ENCODE measurements at regions not wholly inside any gene's neighbourhood (a gene's known extent, or its start where the extent isn't known, plus 50 kb on each side); places are given as distances from the start of the nearest gene placed in this dataset.
A peak's percentile ranks its signal among the peaks of the same experiment; 100 is the strongest.

DNA sequence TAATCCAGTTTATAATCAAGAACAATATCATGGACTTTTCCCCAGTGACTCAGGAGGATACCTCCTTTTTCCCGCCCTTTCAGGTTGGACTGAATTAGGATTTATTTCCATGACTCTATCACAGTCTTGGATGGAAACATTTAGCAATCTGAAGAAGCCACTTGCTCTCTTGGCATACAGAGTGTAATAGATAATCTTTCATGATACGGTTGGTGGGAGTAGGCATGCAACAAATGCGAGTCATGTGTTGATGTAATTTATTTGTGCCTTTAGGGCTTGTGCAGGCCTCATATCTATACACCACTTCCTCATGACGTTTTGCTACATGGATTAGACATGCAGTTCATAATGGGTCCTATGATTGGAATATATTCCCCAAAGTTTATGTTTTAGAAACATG, 54.2 kb upstream of the MCTP2 start:
- DNase-seq (ENCODE audit: low read depth in 3 of 3, low spot score in 2 of 3), result no peak

DNA sequence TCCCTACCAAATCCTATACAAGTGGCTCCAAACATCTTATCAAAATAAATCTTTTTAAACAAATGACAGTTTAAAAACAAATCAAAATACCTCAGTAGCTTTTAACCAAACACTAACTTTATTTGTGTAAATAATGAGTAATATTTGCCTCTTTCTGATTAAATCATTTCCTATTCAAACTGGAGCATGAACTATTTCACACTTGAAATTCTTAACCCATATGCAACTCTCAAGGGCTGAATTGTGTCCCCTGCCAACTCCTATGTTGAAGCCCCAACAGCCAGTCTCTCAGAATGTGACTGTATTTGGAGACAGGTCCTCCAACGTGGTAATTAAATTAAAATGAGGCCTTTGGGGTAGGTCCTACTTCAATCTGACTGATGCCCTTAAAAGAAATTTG, 55.9 kb upstream of the MCTP2 start:
- DNase-seq (ENCODE audit: low read depth in 3 of 3, low spot score in 2 of 3), result no peak

DNA sequence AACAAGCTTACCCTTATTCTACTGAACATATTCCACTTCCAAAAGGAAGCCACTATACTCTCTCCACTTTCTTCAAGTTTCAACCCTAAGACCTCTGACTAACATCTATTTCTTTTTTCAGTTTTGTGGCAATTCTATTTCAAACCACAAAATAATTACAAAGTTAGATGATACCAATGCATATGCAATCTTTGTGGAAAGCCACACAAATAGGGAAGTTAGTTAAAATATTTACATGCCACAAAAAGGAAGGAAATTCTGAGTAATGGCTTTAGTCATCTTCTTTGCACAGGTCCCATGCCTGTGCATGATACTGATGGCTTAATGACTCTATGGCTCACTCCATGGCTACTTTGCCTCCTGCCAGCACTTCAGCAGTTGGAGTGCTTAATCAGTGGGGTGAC, 57.0 kb upstream of the MCTP2 start:
- no peak for DNase-seq (ENCODE audit: low read depth in 3 of 3, low spot score in 2 of 3)

DNA sequence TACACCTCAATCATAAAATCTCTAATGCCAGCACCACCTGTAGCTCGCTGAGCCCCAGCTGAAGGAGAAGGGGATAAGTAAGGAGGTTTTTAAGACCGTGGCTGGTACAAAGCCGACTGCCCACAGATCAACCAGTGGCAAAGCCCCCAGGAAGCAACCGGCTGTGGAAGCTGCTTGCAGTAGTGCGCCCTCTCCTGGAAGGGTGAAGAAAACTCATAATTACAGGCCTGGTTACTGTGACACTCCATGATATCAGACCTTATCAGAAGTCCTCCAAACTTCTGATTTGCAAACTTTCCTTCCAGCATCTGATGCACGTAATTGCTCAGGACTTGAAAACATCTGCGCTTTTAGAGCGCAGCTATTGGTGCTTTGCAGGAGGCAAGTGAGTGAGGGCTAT, 63.1 kb upstream of the MCTP2 start:
- no peak for DNase-seq (ENCODE audit: low read depth in 3 of 3, low spot score in 2 of 3)

DNA sequence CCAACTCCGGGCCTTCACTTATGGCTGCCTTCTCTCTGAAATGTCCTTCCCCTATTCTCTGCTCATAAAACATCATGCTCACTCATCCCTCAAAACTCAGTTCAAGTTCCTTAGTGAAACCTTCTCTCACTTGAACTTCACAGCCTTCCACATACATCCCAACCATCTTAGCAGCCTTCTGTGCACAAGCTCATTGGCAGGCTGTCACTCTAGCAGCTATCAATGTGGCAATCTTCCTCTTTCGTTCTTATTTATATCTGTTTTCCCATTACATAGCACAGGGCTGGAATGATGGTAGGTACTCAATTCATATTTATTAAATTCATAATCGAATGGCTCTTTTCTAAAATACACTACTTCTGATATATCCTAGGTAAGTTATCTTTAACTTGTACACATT, 66.4 kb upstream of the MCTP2 start:
- DNase-seq (ENCODE audit: low read depth in 3 of 3, low spot score in 2 of 3), result no peak

DNA sequence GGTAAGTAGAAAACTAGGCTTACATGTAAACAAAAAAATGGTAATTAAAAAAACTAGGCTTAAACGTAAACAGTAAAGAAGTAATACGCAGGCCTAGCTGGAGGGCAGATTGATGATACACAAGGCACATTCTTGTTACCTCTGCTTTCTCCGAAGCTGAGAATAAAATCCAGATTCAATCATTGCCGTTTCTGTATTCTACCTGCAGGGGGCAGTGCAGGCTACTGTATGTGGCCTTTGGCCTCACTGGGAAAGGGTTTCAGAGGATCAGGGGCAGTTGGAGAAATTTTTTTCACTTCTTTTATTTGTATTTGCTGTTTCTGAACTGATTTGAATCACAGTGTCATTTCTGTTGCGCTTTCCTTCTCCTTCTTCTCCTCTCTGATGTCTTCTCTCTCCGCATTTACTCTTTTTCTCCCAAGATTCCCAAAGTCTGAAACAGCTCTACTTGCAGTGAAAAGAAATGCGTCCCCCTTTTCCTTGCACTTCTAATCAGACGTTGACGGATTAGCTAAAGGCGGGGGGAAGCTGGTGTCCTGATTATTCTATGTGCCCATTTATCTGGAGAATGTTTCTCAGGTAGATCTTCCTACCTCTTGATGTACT, 67.1 kb upstream of the MCTP2 start:
- peak; percentile 23 to 51 (median 39) for DNase-seq (ENCODE audit: low read depth in 3 of 3, low spot score in 2 of 3)

DNA sequence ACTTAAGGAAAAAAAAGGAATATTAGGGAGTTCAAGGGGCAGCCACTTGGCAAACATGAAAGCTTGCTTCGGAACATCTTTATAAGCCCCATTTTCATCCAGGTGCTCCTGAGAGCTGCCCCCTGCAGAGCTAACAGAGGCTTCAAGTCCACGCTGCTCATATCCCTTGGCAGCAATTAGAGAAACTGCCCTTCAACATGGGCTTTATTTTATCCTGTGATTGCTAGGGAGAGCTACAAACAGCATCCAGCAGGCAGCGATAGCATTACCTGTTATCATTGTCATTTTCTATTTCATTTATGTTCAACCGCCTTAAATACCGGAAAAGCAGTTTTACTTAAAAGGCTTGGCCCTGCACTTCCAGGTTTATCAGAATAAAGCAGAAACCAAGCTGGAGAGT, 68.4 kb upstream of the MCTP2 start:
- no peak for DNase-seq (ENCODE audit: low read depth in 3 of 3, low spot score in 2 of 3)

DNA sequence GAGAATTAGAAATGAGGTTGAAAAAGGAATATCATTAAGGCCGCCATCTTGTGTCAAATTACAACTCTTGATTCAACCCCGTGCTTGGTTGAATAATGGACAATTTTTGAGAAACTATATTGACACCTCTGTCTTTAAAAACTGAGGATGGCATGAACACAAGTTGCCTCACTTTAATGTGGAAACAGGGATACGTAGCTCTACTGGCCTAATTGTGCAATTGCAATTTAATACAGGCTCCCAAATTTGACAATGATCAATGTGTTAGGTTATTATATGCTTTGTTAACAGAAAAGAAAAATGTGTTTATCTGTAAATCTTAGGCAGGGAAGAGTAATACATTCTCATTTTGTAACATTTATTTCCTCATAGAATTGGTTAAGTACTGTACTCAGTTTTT, 77.1 kb upstream of the MCTP2 start:
- DNase-seq (ENCODE audit: low read depth in 3 of 3, low spot score in 2 of 3), result no peak

DNA sequence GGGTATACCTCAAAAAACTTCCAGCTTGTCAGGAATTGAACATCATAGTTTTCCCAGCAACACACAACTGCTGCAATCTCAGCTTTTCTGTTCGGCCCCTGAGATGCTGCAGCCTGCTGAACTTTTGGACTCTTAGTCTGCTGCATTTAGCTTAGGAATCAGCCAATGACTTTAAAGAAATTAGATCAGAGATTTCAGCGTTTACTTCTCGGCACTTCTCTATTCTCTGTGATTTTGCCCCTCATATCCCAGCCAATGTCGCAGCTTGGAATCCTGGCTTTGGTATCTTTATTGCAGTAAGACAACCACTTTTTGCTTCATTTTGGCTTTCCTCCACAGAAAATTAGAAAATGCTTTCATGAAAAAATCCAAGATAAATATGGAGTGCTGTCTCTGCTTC, 86.3 kb upstream of the MCTP2 start:
- no peak for DNase-seq (ENCODE audit: low read depth in 3 of 3, low spot score in 2 of 3)

DNA sequence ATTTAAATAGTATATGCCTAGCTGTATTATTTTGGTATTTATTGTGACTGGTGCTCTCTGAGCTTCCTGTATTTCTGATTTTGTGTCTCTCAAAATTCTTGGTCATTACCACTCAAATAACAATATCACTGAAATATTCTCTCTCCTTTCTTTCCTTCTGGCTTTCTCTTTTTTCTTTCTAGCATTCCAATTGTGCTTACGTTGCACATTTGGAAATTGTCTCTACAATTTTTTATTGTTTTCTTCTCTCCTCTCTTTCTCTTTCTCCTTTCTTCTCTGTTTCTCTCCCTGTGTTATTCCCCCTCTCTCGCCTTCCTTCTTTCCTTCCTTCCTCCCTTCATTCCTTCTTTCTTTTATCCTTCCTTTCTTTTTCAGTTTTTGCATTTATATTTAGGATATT, 89.6 kb upstream of the MCTP2 start:
- no peak for DNase-seq (ENCODE audit: low read depth in 3 of 3, low spot score in 2 of 3)

DNA sequence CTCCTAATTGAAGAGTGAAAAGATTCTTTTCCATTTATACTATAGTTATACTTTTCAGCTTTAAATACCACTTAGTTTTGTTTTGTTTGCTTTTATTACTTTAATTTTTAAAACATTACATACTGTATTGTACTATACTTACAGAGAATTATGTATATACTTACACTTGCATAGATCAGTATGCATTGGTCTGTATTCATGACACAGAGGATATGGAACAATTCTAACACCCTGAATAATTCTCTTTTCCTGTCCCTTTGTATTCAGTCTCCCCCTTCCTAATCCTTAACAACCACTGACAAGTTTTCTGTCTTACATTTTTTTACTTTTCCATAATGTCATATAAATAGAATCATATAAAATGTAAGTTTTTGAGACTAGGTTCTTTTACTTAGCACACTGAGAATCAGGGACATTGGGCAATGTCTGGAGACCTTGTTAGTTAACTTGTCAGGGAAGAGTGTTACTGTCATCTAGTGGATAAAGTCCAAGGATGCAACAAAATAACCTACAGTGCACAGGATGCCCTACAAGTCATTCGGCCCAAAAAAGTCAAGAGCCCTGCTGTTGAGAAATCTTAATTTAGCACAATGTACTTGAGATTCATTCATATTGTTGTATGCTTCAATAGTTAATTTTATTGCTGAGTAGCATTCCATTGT, 95.7 kb upstream of the MCTP2 start:
- no peak for DNase-seq (ENCODE audit: low read depth in 3 of 3, low spot score in 2 of 3)

DNA sequence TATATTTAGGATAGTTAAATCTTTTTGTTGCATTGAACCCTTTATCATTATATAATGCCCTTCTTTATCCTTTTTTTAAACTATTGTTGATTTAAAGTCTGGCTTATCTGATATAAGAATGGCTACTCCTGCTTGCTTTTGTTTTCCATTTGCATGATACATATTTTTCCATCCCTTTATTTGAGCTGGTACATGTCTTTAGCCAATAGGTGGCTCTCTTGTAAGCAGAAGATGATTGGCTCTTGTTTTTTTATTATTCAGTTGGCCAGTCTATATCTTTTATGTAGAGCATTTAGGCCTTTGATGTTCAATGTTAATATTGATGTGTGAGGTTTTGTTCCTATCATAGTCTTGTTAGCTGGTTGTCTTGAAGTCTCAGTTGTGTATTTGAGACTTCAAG, 99.5 kb upstream of the MCTP2 start:
- no peak for DNase-seq (ENCODE audit: low read depth in 3 of 3, low spot score in 2 of 3)

DNA sequence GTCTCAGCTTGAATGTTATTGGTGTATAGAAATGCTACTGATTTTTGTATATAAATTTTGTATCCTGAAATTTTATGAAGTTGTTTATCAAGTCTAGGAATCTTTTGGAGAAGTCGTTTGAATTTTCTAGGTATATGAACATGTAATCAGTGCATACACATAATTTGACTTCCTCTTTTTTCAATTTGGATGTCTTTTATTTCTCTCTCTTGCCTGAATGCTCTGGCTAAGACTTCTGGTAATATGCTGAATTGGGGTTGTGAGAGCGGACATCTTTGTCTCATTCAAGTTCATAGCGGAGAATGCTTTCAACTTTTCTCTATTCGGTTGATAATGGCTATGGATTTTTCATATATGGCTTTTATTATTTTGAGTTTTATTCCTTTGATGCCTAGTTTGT, 100.9 kb upstream of the MCTP2 start:
- no peak for DNase-seq (ENCODE audit: low read depth in 3 of 3, low spot score in 2 of 3)

DNA sequence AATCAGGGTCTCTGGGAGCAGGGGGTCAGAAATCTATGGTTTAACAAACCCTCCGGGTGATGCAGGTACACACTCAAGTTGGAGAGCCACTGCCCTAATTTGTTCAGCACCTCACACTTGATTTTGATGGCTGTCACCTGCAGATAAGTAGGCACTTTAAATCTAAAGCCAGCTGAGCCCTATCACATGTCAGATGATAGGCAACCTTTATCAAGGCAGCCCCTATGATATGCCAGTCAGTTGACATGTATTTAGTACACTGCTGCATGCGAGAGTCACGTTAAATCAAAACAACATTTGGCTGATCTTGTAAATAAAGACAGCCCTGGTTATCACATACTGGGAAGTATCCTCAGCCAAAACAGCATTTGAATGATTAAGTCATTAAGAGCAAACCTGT, 104.4 kb upstream of the MCTP2 start:
- no peak for DNase-seq (ENCODE audit: low read depth in 3 of 3, low spot score in 2 of 3)

DNA sequence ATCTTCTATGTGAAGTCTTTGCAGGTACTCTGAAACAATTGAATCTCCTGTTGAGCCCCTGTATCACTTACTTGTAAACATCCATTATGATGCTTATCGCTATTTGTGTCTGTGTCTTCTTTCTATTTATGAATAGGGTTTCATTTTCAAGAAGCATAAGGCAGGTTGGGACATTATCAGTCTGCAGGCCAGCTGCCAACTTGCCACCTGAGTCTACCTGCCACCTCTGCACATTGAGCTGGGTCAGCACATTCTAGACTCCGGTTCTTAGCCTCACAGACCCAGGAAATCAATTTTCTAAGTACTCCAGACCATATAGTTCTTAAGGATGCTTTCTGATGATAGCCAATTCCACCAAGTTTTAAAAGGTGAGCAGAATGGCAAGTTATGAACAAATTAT, 105.7 kb upstream of the MCTP2 start:
- DNase-seq (ENCODE audit: low read depth in 3 of 3, low spot score in 2 of 3), result no peak

DNA sequence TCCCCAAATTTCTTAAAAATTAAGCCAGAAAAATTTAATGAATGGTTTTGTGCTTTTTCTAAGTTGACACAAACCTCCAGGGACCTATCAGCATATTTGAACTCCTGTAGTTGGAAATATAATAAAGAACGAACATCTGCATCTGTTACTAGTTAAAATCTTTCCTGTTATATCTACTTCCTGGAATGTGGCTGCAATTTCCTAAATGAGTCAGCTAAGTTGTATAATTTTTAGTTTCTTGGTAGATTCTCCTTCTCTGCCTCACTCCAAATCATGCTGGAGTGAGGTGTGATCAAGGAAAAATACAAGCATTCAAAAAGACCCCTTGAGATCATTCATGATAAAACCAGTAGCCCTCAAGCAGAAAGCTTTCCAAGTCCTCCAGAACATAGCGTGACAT, 106.2 kb upstream of the MCTP2 start:
- no peak for DNase-seq (ENCODE audit: low read depth in 3 of 3, low spot score in 2 of 3)

DNA sequence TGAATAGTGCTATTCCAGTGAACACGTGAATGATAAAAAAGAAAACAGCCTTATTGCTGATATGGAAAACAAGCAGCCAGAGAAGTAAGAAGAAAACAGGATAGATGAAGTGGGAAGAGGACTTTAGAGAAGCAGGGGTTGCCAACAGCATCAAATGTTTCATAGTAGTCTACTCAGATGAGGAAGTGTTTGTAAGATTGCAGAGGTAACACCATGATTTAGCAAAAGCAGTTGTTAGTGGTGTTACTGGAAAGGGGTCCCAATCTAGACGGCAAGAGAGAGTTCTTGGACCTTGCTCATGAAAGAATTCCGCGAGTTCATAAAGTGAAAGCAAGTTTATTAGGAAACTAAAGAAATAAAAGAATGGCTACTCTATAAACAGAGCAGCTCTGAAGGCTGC, 108.8 kb upstream of the MCTP2 start:
- DNase-seq (ENCODE audit: low read depth in 3 of 3, low spot score in 2 of 3), result no peak

DNA sequence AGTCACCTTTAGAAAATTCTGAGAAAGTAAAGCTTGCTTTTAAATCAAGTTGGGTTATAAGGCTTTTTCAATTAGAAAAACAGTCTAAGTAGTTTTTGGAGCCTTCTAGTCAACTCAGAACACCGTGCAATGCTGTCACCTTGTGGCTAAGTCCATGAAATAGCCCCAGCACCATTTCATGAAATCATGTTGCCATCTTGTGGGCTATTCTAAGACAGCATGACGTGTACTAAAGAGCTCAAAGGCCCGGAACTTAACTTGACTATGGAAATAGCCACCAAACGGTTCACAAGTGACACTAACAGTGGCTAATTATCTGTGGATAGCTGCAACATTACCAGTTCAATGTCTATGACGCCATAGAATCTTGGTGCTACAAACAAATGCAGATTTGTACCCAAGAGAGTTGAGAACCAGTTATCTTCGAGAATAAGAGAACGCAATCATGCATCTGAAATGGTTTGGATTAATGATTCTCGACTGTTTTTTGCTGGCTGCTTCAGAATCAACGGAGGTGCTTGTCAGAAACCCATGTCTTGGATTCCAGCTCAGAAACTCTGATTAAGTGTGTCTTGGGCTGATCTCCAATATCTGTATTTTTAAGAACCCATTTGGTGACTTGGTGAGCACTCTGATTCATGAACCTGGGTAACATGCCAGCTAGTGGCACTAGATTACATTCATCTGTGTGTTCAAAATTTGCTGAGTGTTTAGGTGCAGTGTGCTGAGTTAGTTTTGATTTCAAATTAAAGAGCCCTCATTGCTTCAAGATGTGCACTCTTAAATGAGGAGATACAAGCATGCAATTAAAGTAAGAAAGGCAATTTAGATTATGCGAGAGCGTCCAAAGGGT, 111.2 kb upstream of the MCTP2 start:
- peak; percentile 70 to 75 (median 71) for DNase-seq (ENCODE audit: low read depth in 3 of 3, low spot score in 2 of 3)

DNA sequence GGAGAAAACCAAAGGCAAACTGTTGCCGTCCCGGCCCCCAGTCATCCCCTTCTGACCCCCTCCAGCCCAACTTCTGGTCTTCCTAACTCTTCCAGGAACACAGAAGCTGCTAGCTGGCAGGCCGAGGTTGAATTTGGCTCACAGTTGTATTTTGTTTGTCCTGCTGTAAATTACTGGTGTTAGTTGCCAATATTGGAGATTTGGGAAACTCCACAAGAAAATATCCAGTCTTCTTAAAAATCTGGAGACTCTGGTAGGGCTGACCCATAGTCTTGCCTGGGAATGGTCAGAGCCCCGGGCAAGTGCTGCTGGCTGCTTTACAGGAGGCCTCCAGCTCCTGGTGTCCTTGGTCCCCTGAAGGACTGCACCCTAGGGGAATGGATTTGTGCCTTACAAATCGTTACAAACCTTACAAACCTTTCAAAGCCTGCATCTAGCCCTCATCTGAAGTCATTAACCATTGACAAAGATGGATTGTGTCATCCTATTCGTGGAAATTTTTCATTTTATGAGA, 112.0 kb upstream of the MCTP2 start:
- no peak for DNase-seq (ENCODE audit: low read depth in 3 of 3, low spot score in 2 of 3)

DNA sequence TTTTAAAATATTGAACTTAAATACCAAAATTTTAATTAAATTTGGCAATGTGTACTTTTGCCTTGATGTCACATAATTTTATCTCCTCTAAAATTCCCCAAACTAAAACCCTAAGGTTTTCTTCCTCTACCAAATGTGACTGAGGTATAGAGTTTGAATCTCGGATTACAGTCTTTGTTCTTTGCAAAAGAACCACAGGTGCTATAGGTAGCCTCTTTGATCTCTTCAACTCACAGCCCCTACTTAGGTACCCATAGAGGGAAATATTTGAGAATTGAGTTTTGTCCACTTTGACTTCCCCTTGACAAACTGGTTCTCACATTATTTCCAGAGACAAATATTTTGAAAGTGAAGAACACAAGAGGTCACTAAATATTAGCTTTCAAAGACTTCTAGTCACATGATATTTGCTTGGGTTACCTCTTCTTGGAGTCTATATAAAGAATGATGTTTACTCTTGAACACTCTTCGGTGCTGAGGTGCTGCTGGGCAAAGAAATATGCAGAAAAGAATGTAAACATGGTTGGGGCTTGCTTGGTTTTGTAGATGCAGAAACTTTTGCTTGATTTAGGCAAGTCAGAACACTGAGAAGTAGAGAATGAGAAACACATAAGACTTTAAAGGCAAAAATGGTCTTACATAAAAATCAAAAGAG, 120.8 kb upstream of the MCTP2 start:
- DNase-seq (ENCODE audit: low read depth in 3 of 3, low spot score in 2 of 3), result no peak

DNA sequence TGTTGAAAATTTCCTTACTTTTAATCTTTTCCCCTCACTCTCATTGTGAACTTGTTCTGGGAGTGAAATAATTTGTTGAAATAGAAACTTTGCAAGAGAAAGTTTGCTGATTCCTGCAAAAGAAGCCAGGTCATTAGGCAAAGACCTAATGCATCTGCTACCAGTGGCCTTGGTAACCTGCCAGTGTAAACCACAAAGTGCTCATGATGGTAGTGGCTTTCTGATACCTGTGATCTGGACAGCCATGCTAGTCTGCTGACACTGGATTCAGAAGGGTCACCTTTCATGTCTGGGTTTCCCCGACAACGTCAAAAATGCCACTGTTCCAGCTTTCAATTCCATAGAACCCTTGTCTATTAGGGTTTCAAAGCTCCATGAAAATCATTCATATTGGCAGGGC, 123.7 kb upstream of the MCTP2 start:
- no peak for DNase-seq (ENCODE audit: low read depth in 3 of 3, low spot score in 2 of 3)
